HepG2 (cell line): ENCODE measurements at regions not wholly inside any gene's neighbourhood (a gene's known extent, or its start where the extent isn't known, plus 50 kb on each side); places are given as distances from the start of the nearest gene placed in this dataset.

ENCODE experiments used
- BHLHE40 ChIP-seq: IDR thresholded peaks from 2 replicates; pipeline ENCODE4 v1.6.1; 2011; ENCODE audit warnings: low read length, improper control_type of control experiment
- EP300 ChIP-seq, 3 experiments: sonication (generic) in 1 of 3; formaldehyde crosslinking in 1 of 3; IDR thresholded peaks; 2 replicates each; pipeline versions ENCODE4 v1.5.1 to v1.6.1; 2011 to 2020; ENCODE audit warnings: low read depth in 2 of 3, low read length in 2 of 3, borderline replicate concordance in 1 of 3, improper control_type of control experiment in 1 of 3, mild to moderate bottlenecking in 1 of 3, missing genetic modification reagents in 1 of 3, moderate library complexity in 1 of 3
- MYC ChIP-seq: sonication (generic); formaldehyde crosslinking; IDR thresholded peaks from 2 replicates; pipeline ENCODE4 v1.9.0; 2021; ENCODE audit warnings: missing genetic modification reagents, borderline replicate concordance
- ONECUT2 ChIP-seq: sonication (generic); formaldehyde crosslinking; IDR thresholded peaks from 2 replicates; pipeline ENCODE4 v1.4.0; 2020; ENCODE audit warnings: missing genetic modification reagents
- POLR2AphosphoS5 ChIP-seq: IDR thresholded peaks from 2 replicates; pipeline ENCODE4 v1.6.1; 2012; ENCODE audit warnings: low read depth, low read length
- SRF ChIP-seq: IDR thresholded peaks from 2 replicates; pipeline ENCODE4 v1.6.1; 2011; ENCODE audit warnings: mild to moderate bottlenecking, low read depth, low read length, moderate library complexity
- TCF7 ChIP-seq: sonication (generic); IDR thresholded peaks from 2 replicates; pipeline ENCODE4 v1.6.1; 2016; ENCODE audit warnings: antibody characterized with exemption, low read depth
- ZNF207 ChIP-seq: fragments of 450-650 bp; IDR thresholded peaks from 2 replicates; pipeline ENCODE4 v1.6.1; 2016; ENCODE audit warnings: antibody characterized with exemption, borderline replicate concordance
- ZNF883 ChIP-seq: sonication (generic); formaldehyde crosslinking; IDR thresholded peaks from 2 replicates; pipeline ENCODE4 v1.5.1; 2020; ENCODE audit warnings: mild to moderate bottlenecking, missing genetic modification reagents; ENCODE audit errors: not compliant biosample characterization
- TF ChIP-seq, protein P1 (sequence below): sonication (generic); formaldehyde crosslinking; IDR thresholded peaks from 2 replicates; pipeline ENCODE4 v1.8.1; 2023; ENCODE audit warnings: missing genetic modification reagents, inconsistent platforms, borderline replicate concordance
- TF ChIP-seq, protein P2 (sequence below): sonication (generic); formaldehyde crosslinking; IDR thresholded peaks from 2 replicates; pipeline ENCODE4 v1.4.0; 2020; ENCODE audit warnings: missing genetic modification reagents
- TF ChIP-seq, protein P3 (sequence below): sonication (generic); formaldehyde crosslinking; IDR thresholded peaks from 2 replicates; pipeline ENCODE4 v1.5.0; 2020; ENCODE audit warnings: mild to moderate bottlenecking, missing genetic modification reagents, moderate library complexity
- TF ChIP-seq, protein P4 (sequence below), 2 experiments: sonication (generic) in 1 of 2; formaldehyde crosslinking in 1 of 2; IDR thresholded peaks; 2 replicates each; pipeline versions ENCODE4 v1.5.1 to v1.6.1; 2011 to 2020; ENCODE audit warnings: borderline replicate concordance in 1 of 2, low read depth in 1 of 2, low read length in 1 of 2, mild to moderate bottlenecking in 1 of 2, missing genetic modification reagents in 1 of 2, moderate library complexity in 1 of 2
- TF ChIP-seq, protein P5 (sequence below): sonication (generic); formaldehyde crosslinking; IDR thresholded peaks from 2 replicates; pipeline ENCODE4 v1.4.0; 2020; ENCODE audit warnings: missing genetic modification reagents

DNA sequence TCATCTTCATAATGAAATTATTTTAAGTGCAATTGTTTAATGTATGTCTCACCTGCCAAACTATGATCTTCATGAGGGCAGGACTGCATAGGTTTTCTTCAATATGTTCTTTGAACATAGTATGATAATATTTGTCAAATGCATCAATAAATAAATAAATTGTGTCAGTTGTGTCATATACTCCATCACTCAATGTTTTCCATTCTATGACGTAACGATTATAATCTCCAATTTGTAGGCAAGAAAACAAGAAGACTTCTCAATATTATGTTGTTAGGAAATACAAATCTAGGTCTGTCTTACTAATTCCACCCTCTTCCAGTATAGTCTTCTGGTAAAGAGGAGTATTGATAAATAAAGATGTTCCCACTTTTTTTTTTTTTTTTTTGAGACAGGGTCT lies 858.1 kb downstream of the MAFB start:
- no peak for TF ChIP-seq SRF
- no peak for TF ChIP-seq BHLHE40
- TF ChIP-seq, protein P1, sequence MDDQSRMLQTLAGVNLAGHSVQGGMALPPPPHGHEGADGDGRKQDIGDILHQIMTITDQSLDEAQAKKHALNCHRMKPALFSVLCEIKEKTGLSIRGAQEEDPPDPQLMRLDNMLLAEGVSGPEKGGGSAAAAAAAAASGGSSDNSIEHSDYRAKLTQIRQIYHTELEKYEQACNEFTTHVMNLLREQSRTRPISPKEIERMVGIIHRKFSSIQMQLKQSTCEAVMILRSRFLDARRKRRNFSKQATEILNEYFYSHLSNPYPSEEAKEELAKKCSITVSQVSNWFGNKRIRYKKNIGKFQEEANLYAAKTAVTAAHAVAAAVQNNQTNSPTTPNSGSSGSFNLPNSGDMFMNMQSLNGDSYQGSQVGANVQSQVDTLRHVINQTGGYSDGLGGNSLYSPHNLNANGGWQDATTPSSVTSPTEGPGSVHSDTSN (CRISPR knock-in tag) = no peak
- no peak for TF ChIP-seq POLR2AphosphoS5
- TF ChIP-seq TCF7 = no peak
- TF ChIP-seq, protein P2, sequence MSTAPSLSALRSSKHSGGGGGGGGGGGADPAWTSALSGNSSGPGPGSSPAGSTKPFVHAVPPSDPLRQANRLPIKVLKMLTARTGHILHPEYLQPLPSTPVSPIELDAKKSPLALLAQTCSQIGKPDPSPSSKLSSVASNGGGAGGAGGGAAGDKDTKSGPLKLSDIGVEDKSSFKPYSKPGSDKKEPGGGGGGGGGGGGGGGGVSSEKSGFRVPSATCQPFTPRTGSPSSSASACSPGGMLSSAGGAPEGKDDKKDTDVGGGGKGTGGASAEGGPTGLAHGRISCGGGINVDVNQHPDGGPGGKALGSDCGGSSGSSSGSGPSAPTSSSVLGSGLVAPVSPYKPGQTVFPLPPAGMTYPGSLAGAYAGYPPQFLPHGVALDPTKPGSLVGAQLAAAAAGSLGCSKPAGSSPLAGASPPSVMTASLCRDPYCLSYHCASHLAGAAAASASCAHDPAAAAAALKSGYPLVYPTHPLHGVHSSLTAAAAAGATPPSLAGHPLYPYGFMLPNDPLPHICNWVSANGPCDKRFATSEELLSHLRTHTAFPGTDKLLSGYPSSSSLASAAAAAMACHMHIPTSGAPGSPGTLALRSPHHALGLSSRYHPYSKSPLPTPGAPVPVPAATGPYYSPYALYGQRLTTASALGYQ (CRISPR knock-in tag) = no peak
- TF ChIP-seq, protein P3, sequence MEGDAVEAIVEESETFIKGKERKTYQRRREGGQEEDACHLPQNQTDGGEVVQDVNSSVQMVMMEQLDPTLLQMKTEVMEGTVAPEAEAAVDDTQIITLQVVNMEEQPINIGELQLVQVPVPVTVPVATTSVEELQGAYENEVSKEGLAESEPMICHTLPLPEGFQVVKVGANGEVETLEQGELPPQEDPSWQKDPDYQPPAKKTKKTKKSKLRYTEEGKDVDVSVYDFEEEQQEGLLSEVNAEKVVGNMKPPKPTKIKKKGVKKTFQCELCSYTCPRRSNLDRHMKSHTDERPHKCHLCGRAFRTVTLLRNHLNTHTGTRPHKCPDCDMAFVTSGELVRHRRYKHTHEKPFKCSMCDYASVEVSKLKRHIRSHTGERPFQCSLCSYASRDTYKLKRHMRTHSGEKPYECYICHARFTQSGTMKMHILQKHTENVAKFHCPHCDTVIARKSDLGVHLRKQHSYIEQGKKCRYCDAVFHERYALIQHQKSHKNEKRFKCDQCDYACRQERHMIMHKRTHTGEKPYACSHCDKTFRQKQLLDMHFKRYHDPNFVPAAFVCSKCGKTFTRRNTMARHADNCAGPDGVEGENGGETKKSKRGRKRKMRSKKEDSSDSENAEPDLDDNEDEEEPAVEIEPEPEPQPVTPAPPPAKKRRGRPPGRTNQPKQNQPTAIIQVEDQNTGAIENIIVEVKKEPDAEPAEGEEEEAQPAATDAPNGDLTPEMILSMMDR = no peak
- no peak for TF ChIP-seq MYC (CRISPR knock-in tag)
- TF ChIP-seq, protein P4, sequence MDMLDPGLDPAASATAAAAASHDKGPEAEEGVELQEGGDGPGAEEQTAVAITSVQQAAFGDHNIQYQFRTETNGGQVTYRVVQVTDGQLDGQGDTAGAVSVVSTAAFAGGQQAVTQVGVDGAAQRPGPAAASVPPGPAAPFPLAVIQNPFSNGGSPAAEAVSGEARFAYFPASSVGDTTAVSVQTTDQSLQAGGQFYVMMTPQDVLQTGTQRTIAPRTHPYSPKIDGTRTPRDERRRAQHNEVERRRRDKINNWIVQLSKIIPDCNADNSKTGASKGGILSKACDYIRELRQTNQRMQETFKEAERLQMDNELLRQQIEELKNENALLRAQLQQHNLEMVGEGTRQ (IDR thresholded peaks at IDR 0.05; ENCODE audit: low read depth, low read length) = no peak
- TF ChIP-seq, protein P4 (CRISPR knock-in tag; IDR thresholded peaks at IDR 0.05; ENCODE audit: borderline replicate concordance) = no peak
- no peak for TF ChIP-seq EP300 (IDR thresholded peaks at IDR 0.05; ENCODE audit: low read depth in 2 of 2, low read length in 2 of 2)
- no peak for TF ChIP-seq EP300 (CRISPR knock-in tag; IDR thresholded peaks at IDR 0.05; ENCODE audit: borderline replicate concordance)
- TF ChIP-seq ZNF207 = no peak
- TF ChIP-seq ZNF883 (CRISPR knock-in tag) = no peak
- TF ChIP-seq ONECUT2 (CRISPR knock-in tag) = no peak
- TF ChIP-seq, protein P5, sequence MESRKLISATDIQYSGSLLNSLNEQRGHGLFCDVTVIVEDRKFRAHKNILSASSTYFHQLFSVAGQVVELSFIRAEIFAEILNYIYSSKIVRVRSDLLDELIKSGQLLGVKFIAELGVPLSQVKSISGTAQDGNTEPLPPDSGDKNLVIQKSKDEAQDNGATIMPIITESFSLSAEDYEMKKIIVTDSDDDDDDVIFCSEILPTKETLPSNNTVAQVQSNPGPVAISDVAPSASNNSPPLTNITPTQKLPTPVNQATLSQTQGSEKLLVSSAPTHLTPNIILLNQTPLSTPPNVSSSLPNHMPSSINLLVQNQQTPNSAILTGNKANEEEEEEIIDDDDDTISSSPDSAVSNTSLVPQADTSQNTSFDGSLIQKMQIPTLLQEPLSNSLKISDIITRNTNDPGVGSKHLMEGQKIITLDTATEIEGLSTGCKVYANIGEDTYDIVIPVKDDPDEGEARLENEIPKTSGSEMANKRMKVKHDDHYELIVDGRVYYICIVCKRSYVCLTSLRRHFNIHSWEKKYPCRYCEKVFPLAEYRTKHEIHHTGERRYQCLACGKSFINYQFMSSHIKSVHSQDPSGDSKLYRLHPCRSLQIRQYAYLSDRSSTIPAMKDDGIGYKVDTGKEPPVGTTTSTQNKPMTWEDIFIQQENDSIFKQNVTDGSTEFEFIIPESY (CRISPR knock-in tag) = no peak
